Gastrocnemius medialis (tissue), 4 donors: ENCODE measurements at regions not wholly inside any gene's neighbourhood (a gene's known extent, or its start where the extent isn't known, plus 50 kb on each side); places are given as distances from the start of the nearest gene placed in this dataset.
A peak's percentile ranks its signal among the peaks of the same experiment; 100 is the strongest.

Experiments used
- ATAC-seq, 2 donors: fragments of 150-250 bp; one replicate each; pipeline ENCODE4 v1.9.1; 2016
- DNase-seq, 2 donors: peaks; one replicate each; pipeline ENCODE4 v3.0.0-alpha.2; 2019
- H3K27ac ChIP-seq, 4 donors: fragments of 200-600 bp; sonication (generic); 1 replicate in 1 of 4; 2 replicates in 3 of 4; pipeline ENCODE4 v1.5.1; 2016 to 2018; ENCODE audit warnings: mild to moderate bottlenecking in 2 of 4, moderate library complexity in 1 of 4
- H3K27me3 ChIP-seq, 3 donors: fragments of 200-600 bp; sonication (generic) in 2 of 3; 1 replicate in 1 of 3; 2 replicates in 2 of 3; pipeline versions ENCODE4 v1.5.1 to v1.6.0; 2016 to 2019; ENCODE audit warnings: mild to moderate bottlenecking in 1 of 3, moderate library complexity in 1 of 3
- H3K36me3 ChIP-seq, 2 donors: fragments of 200-600 bp; sonication (generic) in 1 of 2; one replicate each; pipeline ENCODE4 v1.5.1; 2017 to 2018
- H3K4me1 ChIP-seq, 2 donors: fragments of 200-600 bp; sonication (generic) in 1 of 2; one replicate each; pipeline ENCODE4 v1.5.1; 2016 to 2017; ENCODE audit warnings: mild to moderate bottlenecking in 2 of 2
- H3K4me3 ChIP-seq, 4 donors: fragments of 200-600 bp; sonication (generic) in 3 of 4; 1 replicate in 1 of 4; 2 replicates in 3 of 4; pipeline ENCODE4 v1.5.1; 2016 to 2019; ENCODE audit warnings: mild to moderate bottlenecking in 2 of 4
- H3K9me3 ChIP-seq, 3 donors: fragments of 200-600 bp; sonication (generic) in 2 of 3; 1 replicate in 1 of 3; 2 replicates in 2 of 3; pipeline ENCODE4 v1.5.1; 2016 to 2019
- POLR2A ChIP-seq, 2 donors: fragments of 450-650 bp; IDR thresholded peaks; one replicate each; pipeline ENCODE4 v1.6.1; 2017; ENCODE audit warnings: antibody characterized with exemption in 2 of 2, mild to moderate bottlenecking in 2 of 2, moderate library complexity in 2 of 2
- in situ Hi-C, 4 donors: fragments of 200-750 bp; cut with MboI; loops; one replicate each; pipeline versions ENCODE4 v1.15.0 to v1.8.0; 2017; ENCODE audit warnings: low sequenced_read_pairs in 4 of 4
- intact Hi-C: fragments of 100-400 bp; cut with DNase I; formaldehyde crosslinking; loops from one replicate; pipeline ENCODE4 v1.15.1; 2023; ENCODE audit warnings: low total_unique reads
- TF ChIP-seq, protein P1 (sequence below), 5 experiments: fragments of 450-650 bp in 3 of 5; fragments of 200-600 bp in 2 of 5; sonication (generic) in 2 of 5; IDR thresholded peaks in 4 of 5; conservative IDR thresholded peaks in 1 of 5; 1 replicate in 4 of 5; 2 replicates in 1 of 5; pipeline ENCODE4 v1.5.1; 2016 to 2019; ENCODE audit warnings: antibody characterized with exemption in 5 of 5, mild to moderate bottlenecking in 3 of 5, moderate library complexity in 3 of 5

DNA sequence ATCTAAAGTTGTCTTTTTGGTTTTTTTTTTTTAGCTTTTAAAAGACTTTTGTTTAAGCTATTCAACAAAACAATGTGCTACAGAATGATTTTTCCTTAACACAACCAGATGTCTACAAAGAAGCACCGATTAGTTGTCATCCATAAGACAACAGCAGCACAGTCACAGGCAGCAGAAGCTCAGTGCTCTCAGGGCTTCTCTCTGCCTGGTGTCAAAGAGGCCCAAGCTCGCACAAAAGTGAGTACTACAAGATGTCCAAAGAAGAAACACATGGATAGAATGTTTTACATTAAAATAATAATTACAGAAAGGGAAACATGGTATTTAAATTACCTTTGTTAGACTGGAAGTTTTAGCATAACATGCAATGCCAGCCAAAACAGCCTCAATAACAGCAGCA, 81.6 kb downstream of the DNAAF9 start:
- no peaks in the 10 kb centered on the region for H3K9me3 ChIP-seq
- ATAC-seq (no peak), DNase-seq (no peak)
- H3K27me3 ChIP-seq: no peaks in the 10 kb centered on the region
- H3K4me3 ChIP-seq: no peak overlapping the region
- H3K27ac ChIP-seq: peak overlapping the region in 1 of 4 donors; percentile 42
- no peak for TF ChIP-seq POLR2A (IDR thresholded peaks at IDR 0.05)
- TF ChIP-seq, protein P1, sequence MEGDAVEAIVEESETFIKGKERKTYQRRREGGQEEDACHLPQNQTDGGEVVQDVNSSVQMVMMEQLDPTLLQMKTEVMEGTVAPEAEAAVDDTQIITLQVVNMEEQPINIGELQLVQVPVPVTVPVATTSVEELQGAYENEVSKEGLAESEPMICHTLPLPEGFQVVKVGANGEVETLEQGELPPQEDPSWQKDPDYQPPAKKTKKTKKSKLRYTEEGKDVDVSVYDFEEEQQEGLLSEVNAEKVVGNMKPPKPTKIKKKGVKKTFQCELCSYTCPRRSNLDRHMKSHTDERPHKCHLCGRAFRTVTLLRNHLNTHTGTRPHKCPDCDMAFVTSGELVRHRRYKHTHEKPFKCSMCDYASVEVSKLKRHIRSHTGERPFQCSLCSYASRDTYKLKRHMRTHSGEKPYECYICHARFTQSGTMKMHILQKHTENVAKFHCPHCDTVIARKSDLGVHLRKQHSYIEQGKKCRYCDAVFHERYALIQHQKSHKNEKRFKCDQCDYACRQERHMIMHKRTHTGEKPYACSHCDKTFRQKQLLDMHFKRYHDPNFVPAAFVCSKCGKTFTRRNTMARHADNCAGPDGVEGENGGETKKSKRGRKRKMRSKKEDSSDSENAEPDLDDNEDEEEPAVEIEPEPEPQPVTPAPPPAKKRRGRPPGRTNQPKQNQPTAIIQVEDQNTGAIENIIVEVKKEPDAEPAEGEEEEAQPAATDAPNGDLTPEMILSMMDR (IDR thresholded peaks at IDR 0.05 in 4 of 5, conservative IDR thresholded peaks at IDR 0.05 in 1 of 5): no peak
- intact Hi-C loops: no loop called here
- H3K36me3 ChIP-seq: peaks cover 0 to 7% of the 10 kb centered on the region in 2 donors
- in situ Hi-C loops: no loop called here
- no peaks in the 10 kb centered on the region for H3K4me1 ChIP-seq

DNA sequence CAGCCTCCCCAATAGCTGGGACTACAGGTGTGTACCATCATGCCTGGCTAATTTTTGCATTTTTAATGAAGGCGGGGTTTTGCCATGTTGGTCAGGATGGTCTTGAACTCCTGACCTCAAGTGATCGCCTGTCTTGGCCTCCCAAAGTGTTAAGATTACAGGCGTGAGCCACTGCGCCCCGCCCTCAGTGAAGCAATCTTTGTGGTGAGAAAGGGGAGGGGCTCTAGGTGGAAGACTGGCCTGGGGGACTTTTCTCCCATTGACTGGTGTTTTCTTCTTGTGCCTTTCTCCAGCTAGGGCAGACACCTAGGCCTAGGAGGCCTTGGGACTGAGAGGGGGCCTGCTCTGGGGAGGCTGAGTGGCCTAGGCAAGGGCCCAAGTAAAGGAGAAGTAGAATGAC, 84.1 kb downstream of the DNAAF9 start:
- H3K27me3 ChIP-seq: no peaks in the 10 kb centered on the region
- intact Hi-C loops: no loop called here
- H3K36me3 ChIP-seq: peaks cover 0 to 7% of the 10 kb centered on the region in 2 donors
- DNase-seq (no peak), ATAC-seq (no peak)
- no peak overlapping the region for H3K27ac ChIP-seq
- H3K4me3 ChIP-seq: no peak overlapping the region
- H3K9me3 ChIP-seq: no peaks in the 10 kb centered on the region
- in situ Hi-C loops: loop anchor here in 1 of 4 donors (25.0 kb wide), 1 partner anchor 261 kb away; the partner anchor contains the start of gene OXT
- no peak for TF ChIP-seq POLR2A (IDR thresholded peaks at IDR 0.05)
- TF ChIP-seq, protein P1 (IDR thresholded peaks at IDR 0.05 in 4 of 5, conservative IDR thresholded peaks at IDR 0.05 in 1 of 5): no peak
- H3K4me1 ChIP-seq: no peaks in the 10 kb centered on the region

DNA sequence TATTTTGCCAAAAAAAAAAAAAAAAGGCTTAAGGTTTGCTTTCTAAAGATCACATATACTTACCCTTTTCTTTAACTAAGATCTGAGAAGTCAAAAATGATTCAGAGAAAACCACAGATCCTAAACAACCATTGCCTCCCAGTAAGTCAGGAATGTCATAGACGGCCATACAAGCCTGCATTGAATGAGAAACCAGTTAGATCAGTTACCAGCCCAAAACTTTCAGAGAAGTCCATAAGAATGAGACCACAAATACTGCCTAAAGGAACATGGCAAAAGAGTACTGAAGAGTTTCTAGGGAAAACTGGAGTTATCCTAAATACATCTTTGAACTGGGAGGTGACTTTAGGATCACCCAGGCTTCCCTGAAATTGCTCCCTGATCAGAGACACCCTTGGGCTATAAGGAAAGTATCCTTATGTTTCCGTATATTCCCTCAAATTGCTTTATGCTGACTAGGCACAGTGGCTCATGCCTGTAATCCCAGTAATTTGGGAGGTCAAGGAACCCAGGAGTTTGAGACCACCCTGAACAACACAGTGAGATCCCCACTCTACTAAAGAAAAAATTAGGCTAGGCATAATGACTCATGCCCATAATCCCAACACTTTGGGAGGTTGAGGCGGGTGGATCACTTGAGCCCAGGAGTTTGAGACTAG, 79.4 kb upstream of the SLC4A11 start:
- intact Hi-C loops (loop anchor here (5.0 kb wide), 1 partner anchor 201 kb away; no protein-coding TSS in a partner anchor), in situ Hi-C loops (loop anchor here in 3 of 4 donors (5.0 to 25.0 kb wide), 4 partner anchors 101 to 264 kb away; partner anchors contain the start of gene OXT (in 1 of the 3))
- Histone ChIP-seq H3K9me3 (no peaks in the 10 kb centered on the region), H3K27ac (no peak overlapping the region), H3K36me3 (no peaks in the 10 kb centered on the region), H3K4me1 (peaks cover 27 to 32% of the 10 kb centered on the region in 2 donors), H3K4me3 (no peak overlapping the region), H3K27me3 (no peaks in the 10 kb centered on the region)
- ATAC-seq: no peak
- no peak for TF ChIP-seq POLR2A (IDR thresholded peaks at IDR 0.05)
- TF ChIP-seq, protein P1 (IDR thresholded peaks at IDR 0.05 in 4 of 5, conservative IDR thresholded peaks at IDR 0.05 in 1 of 5): no peak
- no peak for DNase-seq

DNA sequence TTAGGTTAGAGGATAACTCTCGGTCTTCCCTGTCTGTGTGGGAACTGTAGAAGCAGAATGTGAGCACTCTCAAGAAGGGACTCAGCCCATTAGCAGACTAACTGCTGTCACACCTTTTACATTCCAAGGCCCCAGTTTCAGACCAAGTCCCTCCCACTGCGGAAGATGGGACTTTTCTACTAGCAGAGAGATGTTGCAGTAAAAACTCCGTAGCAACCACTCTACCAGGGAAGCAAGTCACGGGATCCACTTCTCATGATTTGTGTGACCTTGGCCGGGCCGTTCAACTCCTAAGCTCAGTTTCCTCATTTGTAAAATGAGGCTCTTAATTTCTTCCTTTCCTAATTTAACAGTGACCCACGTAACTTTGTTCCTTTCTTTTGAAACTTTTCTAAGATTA, 77.1 kb upstream of the SLC4A11 start:
- in situ Hi-C loops (loop anchor here in 3 of 4 donors (5.0 to 25.0 kb wide), 4 partner anchors 99 to 261 kb away; partner anchors contain the start of gene OXT (in 1 of the 3)), intact Hi-C loops (loop anchor here (1.0 to 5.0 kb wide), 3 partner anchors 98 to 262 kb away; no protein-coding TSS in a partner anchor)
- DNase-seq: no peak
- ATAC-seq: no peak
- Histone ChIP-seq H3K9me3 (no peaks in the 10 kb centered on the region), H3K4me1 (peaks cover 47 to 52% of the 10 kb centered on the region in 2 donors), H3K36me3 (no peaks in the 10 kb centered on the region), H3K4me3 (no peak overlapping the region), H3K27me3 (no peaks in the 10 kb centered on the region), H3K27ac (peak overlapping the region; percentile 77 to 95 (median 92))
- no peak for TF ChIP-seq POLR2A (IDR thresholded peaks at IDR 0.05)

DNA sequence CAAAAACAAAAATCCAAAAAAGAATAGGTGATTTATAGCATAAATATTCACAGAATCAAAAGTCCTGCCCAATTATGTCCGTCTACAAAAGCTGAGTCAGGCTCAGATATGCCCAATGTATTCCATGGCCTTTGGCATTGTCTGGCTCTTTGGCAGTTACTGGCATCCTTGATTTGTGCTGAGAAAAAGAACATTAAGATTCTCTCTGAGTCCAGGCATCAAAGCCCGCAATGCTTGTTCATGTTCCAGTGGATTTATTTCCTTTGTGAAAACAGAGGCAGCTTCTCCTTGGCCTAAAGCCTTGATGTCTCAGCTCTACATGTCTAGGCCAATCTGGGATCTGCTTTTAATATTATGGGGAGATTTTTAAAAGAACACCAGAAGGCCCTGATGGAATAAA, 76.1 kb upstream of the SLC4A11 start:
- no peaks in the 10 kb centered on the region for H3K36me3 ChIP-seq

More for the DNA sequence above, 76.1 kb upstream of the SLC4A11 start:
- intact Hi-C loops: loop anchor here (5.0 kb wide), 1 partner anchor 198 kb away; no protein-coding TSS in a partner anchor
- Histone ChIP-seq H3K9me3 (no peaks in the 10 kb centered on the region), H3K4me1 (peaks cover 47 to 54% of the 10 kb centered on the region in 2 donors), H3K4me3 (peak overlapping the region in 1 of 4 donors; percentile 6), H3K27me3 (no peaks in the 10 kb centered on the region), H3K27ac (peak overlapping the region; percentile 77 to 95 (median 92))
- TF ChIP-seq, protein P1 (IDR thresholded peaks at IDR 0.05 in 4 of 5, conservative IDR thresholded peaks at IDR 0.05 in 1 of 5): no peak
- no peak for TF ChIP-seq POLR2A (IDR thresholded peaks at IDR 0.05)
- in situ Hi-C loops: loop anchor here in 3 of 4 donors (5.0 to 25.0 kb wide), 4 partner anchors 98 to 260 kb away; partner anchors contain the start of gene OXT (in 1 of the 3)
- DNase-seq (no peak), ATAC-seq (no peak)
